Suprapubic skin (tissue), 3 donors: ENCODE measurements at regions not wholly inside any gene's neighbourhood (a gene's known extent, or its start where the extent isn't known, plus 50 kb on each side); places are given as distances from the start of the nearest gene placed in this dataset.

Experiments used
- POLR2A ChIP-seq, 2 donors: fragments of 450-650 bp; IDR thresholded peaks; one replicate each; pipeline ENCODE4 v1.6.1; 2017; ENCODE audit warnings: antibody characterized with exemption in 2 of 2, mild to moderate bottlenecking in 2 of 2, moderate library complexity in 2 of 2
- TF ChIP-seq, protein P1 (sequence below), 2 donors: fragments of 200-600 bp in 1 of 2; fragments of 450-650 bp in 1 of 2; sonication (generic) in 1 of 2; IDR thresholded peaks; one replicate each; pipeline ENCODE4 v1.5.1; 2016 to 2019; ENCODE audit warnings: antibody characterized with exemption in 2 of 2, mild to moderate bottlenecking in 1 of 2, moderate library complexity in 1 of 2

GRCh38 chr2:211247751-211248150 is 691.4 kb downstream of the CPS1 start:
- TF ChIP-seq, protein P1, sequence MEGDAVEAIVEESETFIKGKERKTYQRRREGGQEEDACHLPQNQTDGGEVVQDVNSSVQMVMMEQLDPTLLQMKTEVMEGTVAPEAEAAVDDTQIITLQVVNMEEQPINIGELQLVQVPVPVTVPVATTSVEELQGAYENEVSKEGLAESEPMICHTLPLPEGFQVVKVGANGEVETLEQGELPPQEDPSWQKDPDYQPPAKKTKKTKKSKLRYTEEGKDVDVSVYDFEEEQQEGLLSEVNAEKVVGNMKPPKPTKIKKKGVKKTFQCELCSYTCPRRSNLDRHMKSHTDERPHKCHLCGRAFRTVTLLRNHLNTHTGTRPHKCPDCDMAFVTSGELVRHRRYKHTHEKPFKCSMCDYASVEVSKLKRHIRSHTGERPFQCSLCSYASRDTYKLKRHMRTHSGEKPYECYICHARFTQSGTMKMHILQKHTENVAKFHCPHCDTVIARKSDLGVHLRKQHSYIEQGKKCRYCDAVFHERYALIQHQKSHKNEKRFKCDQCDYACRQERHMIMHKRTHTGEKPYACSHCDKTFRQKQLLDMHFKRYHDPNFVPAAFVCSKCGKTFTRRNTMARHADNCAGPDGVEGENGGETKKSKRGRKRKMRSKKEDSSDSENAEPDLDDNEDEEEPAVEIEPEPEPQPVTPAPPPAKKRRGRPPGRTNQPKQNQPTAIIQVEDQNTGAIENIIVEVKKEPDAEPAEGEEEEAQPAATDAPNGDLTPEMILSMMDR (IDR thresholded peaks at IDR 0.05), result no peak
- no peak for TF ChIP-seq POLR2A (IDR thresholded peaks at IDR 0.05)
